H1 (cell line): ENCODE measurements at regions not wholly inside any gene's neighbourhood (a gene's known extent, or its start where the extent isn't known, plus 50 kb on each side); places are given as distances from the start of the nearest gene placed in this dataset.

Source experiments
- CTCF ChIA-PET: fragments of 300-600 bp; sonication (Branson Sonifier 250); formaldehyde crosslinking; loops from one replicate; lab custom pipeline; 2021; ENCODE audit not compliant: partially characterized antibody; lab: Charles Lee
- POLR2A ChIA-PET: fragments of 300-600 bp; sonication (Branson Sonifier 250); formaldehyde crosslinking; loops from one replicate; lab custom pipeline; 2021; ENCODE audit warnings: inconsistent platforms; ENCODE audit not compliant: partially characterized antibody; lab: Charles Lee
- DNase-seq, 2 experiments: peaks; one replicate each; pipeline versions ENCODE4 v3.0.0 to v3.0.0-alpha.2; 2010 to 2022; ENCODE audit warnings: low spot score in 2 of 2, low read depth in 1 of 2, mixed read lengths in 1 of 2
- FAIRE-seq: peaks from 2 replicates; lab custom pipeline; 2011; peaks lifted over from hg19 to GRCh38; lab: Jason Lieb, UNC
- H2AFZ ChIP-seq: 2 replicates; pipeline ENCODE4 v1.8.1; 2012; ENCODE audit warnings: low read length, inconsistent platforms
- H2AK5ac ChIP-seq: 2 replicates; pipeline ENCODE4 v1.6.1; 2013; ENCODE audit warnings: low read depth, low read length
- H2BK120ac ChIP-seq: replicated peaks from 2 replicates; pipeline ENCODE3; 2013; ENCODE audit warnings: low read depth, low read length, inconsistent platforms
- H2BK12ac ChIP-seq: 2 replicates; pipeline ENCODE4 v1.6.1; 2013; ENCODE audit warnings: low read depth, low read length
- H2BK15ac ChIP-seq: 2 replicates; pipeline ENCODE4 v1.6.1; 2013; ENCODE audit warnings: low read length
- H2BK20ac ChIP-seq: 2 replicates; pipeline ENCODE4 v1.6.1; 2013; ENCODE audit warnings: low read length
- H2BK5ac ChIP-seq: 2 replicates; pipeline ENCODE4 v1.6.1; 2013; ENCODE audit warnings: low read depth, low read length
- H3K14ac ChIP-seq: 2 replicates; pipeline ENCODE4 v1.6.1; 2013; ENCODE audit warnings: inconsistent platforms; ENCODE audit not compliant: insufficient read length
- H3K18ac ChIP-seq: 2 replicates; pipeline ENCODE4 v1.6.1; 2013; ENCODE audit warnings: low read length; ENCODE audit errors: extremely low read depth
- H3K23ac ChIP-seq: 2 replicates; pipeline ENCODE4 v1.6.1; 2013; ENCODE audit warnings: inconsistent platforms; ENCODE audit not compliant: insufficient read length
- H3K23me2 ChIP-seq: 2 replicates; pipeline ENCODE4 v1.6.1; 2013; ENCODE audit warnings: low read depth, low read length
- H3K27ac ChIP-seq: 2 replicates; pipeline ENCODE4 v1.6.1; 2011; ENCODE audit warnings: low read depth, low read length, inconsistent platforms
- H3K27me3 ChIP-seq, 4 experiments: replicated peaks in 1 of 4; 1 replicate in 1 of 4; 2 replicates in 3 of 4; pipeline versions ENCODE4 v1.6.1 to v1.8.1; 2011 to 2013; ENCODE audit warnings: low read length in 3 of 4, mild to moderate bottlenecking in 3 of 4, inconsistent platforms in 2 of 4, mixed read lengths in 2 of 4, moderate library complexity in 1 of 4; ENCODE audit not compliant: control insufficient read depth in 3 of 4, insufficient read depth in 3 of 4; ENCODE audit errors: extremely low read depth in 1 of 4
- H3K36me3 ChIP-seq, 4 experiments: 2 replicates each; pipeline versions ENCODE4 v1.6.1 to v1.8.1; 2011 to 2013; ENCODE audit warnings: mild to moderate bottlenecking in 4 of 4, low read length in 3 of 4, moderate library complexity in 2 of 4, control low read depth in 1 of 4, inconsistent platforms in 1 of 4; ENCODE audit not compliant: insufficient read depth in 4 of 4, control insufficient read depth in 2 of 4
- H3K4ac ChIP-seq: replicated peaks from 2 replicates; pipeline ENCODE3; 2013; ENCODE audit warnings: low read length, low read depth, mixed read lengths, inconsistent platforms; ENCODE audit not compliant: insufficient read length
- H3K4me1 ChIP-seq, 4 experiments: replicated peaks in 1 of 4; 1 replicate in 1 of 4; 2 replicates in 3 of 4; pipeline versions ENCODE4 v1.6.1 to v1.8.1; 2011 to 2013; ENCODE audit warnings: low read length in 3 of 4, inconsistent platforms in 2 of 4, mixed read lengths in 1 of 4; ENCODE audit not compliant: insufficient read depth in 4 of 4, control insufficient read depth in 3 of 4
- H3K4me2 ChIP-seq, 2 experiments: 2 replicates each; pipeline versions ENCODE4 v1.6.1 to v1.8.1; 2011 to 2013; ENCODE audit warnings: low read depth in 2 of 2, low read length in 2 of 2, control low read depth in 1 of 2, inconsistent platforms in 1 of 2, mild to moderate bottlenecking in 1 of 2; ENCODE audit not compliant: insufficient read depth in 1 of 2
- H3K4me3 ChIP-seq, 4 experiments: fragments of 200-600, 300-600 bp in 1 of 4; sonication (generic), shearing (Covaris generic), sonication (Bioruptor Twin) in 1 of 4; 2 replicates each; pipeline versions ENCODE4 v1.5.1 to v1.8.1; 2011 to 2016; ENCODE audit warnings: low read length in 4 of 4, low read depth in 3 of 4, control low read depth in 2 of 4, inconsistent platforms in 2 of 4, mild to moderate bottlenecking in 2 of 4, mixed read lengths in 1 of 4, moderate library complexity in 1 of 4; ENCODE audit not compliant: insufficient read depth in 2 of 4; ENCODE audit errors: extremely low read depth in 1 of 4
- H3K56ac ChIP-seq: replicated peaks from 2 replicates; pipeline ENCODE3; 2013; ENCODE audit warnings: low read depth, mild to moderate bottlenecking, mixed read lengths, low read length, inconsistent platforms; ENCODE audit not compliant: insufficient read length
- H3K79me1 ChIP-seq: 2 replicates; pipeline ENCODE4 v1.6.1; 2013; ENCODE audit warnings: low read depth, low read length, control low read depth
- H3K79me2 ChIP-seq, 2 experiments: 2 replicates each; pipeline versions ENCODE4 v1.6.1 to v1.8.1; 2012 to 2013; ENCODE audit warnings: low read length in 2 of 2, mild to moderate bottlenecking in 2 of 2, inconsistent platforms in 1 of 2; ENCODE audit not compliant: insufficient read depth in 2 of 2, control insufficient read depth in 1 of 2
- H3K9ac ChIP-seq, 4 experiments: replicated peaks in 1 of 4; 1 replicate in 1 of 4; 2 replicates in 3 of 4; pipeline versions ENCODE4 v1.6.1 to v1.8.1; 2011 to 2013; ENCODE audit warnings: low read depth in 3 of 4, low read length in 3 of 4, control low read depth in 2 of 4, mild to moderate bottlenecking in 2 of 4, moderate library complexity in 2 of 4, inconsistent platforms in 1 of 4; ENCODE audit errors: extremely low read depth in 1 of 4
- H3K9me3 ChIP-seq, 2 experiments: 2 replicates each; pipeline versions ENCODE4 v1.6.1 to v1.8.1; 2012 to 2013; ENCODE audit warnings: mild to moderate bottlenecking in 2 of 2, moderate library complexity in 2 of 2, control low read depth in 1 of 2, inconsistent platforms in 1 of 2, low read depth in 1 of 2, low read length in 1 of 2, mixed read lengths in 1 of 2; ENCODE audit not compliant: insufficient read depth in 2 of 2
- H4K20me1 ChIP-seq, 2 experiments: replicated peaks in 1 of 2; 2 replicates each; pipeline versions ENCODE3 to v1.8.1; 2011 to 2013; ENCODE audit warnings: inconsistent platforms in 2 of 2, low read length in 2 of 2, mild to moderate bottlenecking in 1 of 2; ENCODE audit not compliant: insufficient read depth in 2 of 2, control insufficient read depth in 1 of 2
- H4K5ac ChIP-seq: 2 replicates; pipeline ENCODE4 v1.6.1; 2013; ENCODE audit warnings: low read length, low read depth, mixed read lengths, inconsistent platforms; ENCODE audit not compliant: insufficient read length
- H4K8ac ChIP-seq: 2 replicates; pipeline ENCODE4 v1.8.0; 2013; ENCODE audit warnings: mild to moderate bottlenecking, moderate library complexity, low read length, inconsistent platforms; ENCODE audit not compliant: insufficient read depth; ENCODE audit errors: extremely low read depth
- H4K91ac ChIP-seq: replicated peaks from 2 replicates; pipeline ENCODE3; 2013; ENCODE audit warnings: low read length, mixed read lengths, inconsistent platforms; ENCODE audit not compliant: insufficient read length
- CBX8 ChIP-seq: fragments of 300-800, 300-1000 bp; sonication (generic); IDR thresholded peaks from 2 replicates; pipeline ENCODE4 v1.7.1; 2016; ENCODE audit warnings: low read depth, low read length, borderline replicate concordance
- EZH2 ChIP-seq: fragments of 200-600 bp; sonication (generic); IDR thresholded peaks from 2 replicates; pipeline ENCODE4 v1.7.1; 2012; ENCODE audit warnings: low read depth, mild to moderate bottlenecking, moderate library complexity, low read length, inconsistent platforms; ENCODE audit not compliant: severe bottlenecking
- RAD21 ChIP-seq, 2 experiments: IDR thresholded peaks in 1 of 2; conservative IDR thresholded peaks in 1 of 2; 2 replicates each; pipeline ENCODE4 v1.6.1; 2011; ENCODE audit warnings: low read depth in 2 of 2, low read length in 2 of 2, improper control_type of control experiment in 1 of 2, inconsistent platforms in 1 of 2, mild to moderate bottlenecking in 1 of 2, moderate library complexity in 1 of 2
- WGBS, 2 experiments: shearing (Covaris generic) in 1 of 2; methylation state at CpG; one replicate each; pipeline versions ENCODE4 v1.1.6 to v1.1.7; 2013 to 2015; ENCODE audit warnings: low lambda C conversion rate in 2 of 2, mixed read lengths in 2 of 2, inconsistent platforms in 1 of 2, low coverage in 1 of 2, missing lambda C conversion rate in 1 of 2; ENCODE audit not compliant: insufficient replicate concordance in 2 of 2, insufficient coverage in 1 of 2, insufficient read length in 1 of 2; ENCODE audit errors: extremely low coverage in 1 of 2, missing lambda C conversion rate in 1 of 2; 5-methylcytosine and 5-hydroxymethylcytosine counted together
- TF ChIP-seq, protein P1 (sequence below), 3 experiments: IDR thresholded peaks; 1 replicate in 2 of 3; 2 replicates in 1 of 3; pipeline versions ENCODE4 v1.5.1 to v1.6.1; 2011; ENCODE audit warnings: low read length in 3 of 3, mild to moderate bottlenecking in 3 of 3, inconsistent platforms in 2 of 3, low read depth in 1 of 3, moderate library complexity in 1 of 3; ENCODE audit not compliant: insufficient read depth in 1 of 3; ENCODE audit errors: control extremely low read depth in 1 of 3

DNA sequence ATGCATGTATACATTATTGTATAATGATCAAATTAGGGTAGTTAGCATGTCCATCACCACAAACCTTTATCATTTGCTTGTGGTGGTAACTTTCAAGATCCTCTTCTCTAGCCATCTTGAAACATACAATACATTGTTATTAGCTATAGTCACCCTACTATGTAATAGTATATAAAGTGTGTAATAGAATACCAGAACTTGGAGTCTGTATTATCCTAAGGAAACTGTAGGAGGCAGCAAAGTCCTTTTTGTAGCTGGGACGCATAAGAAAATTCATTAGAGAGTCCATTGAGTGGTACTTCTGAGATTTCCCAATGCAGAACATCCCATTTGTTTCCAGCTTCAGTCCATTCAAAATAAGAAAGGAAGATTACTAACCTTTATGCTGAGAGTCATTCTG, 325.9 kb upstream of the LRFN5 start:
- no peaks in the 10 kb centered on the region for H3K23me2 ChIP-seq
- H3K14ac ChIP-seq: no peak overlapping the region
- H2BK15ac ChIP-seq: no peak overlapping the region
- H3K79me2 ChIP-seq: no peaks in the 10 kb centered on the region
- no peak overlapping the region for H2BK20ac ChIP-seq
- H3K4me2 ChIP-seq: no peak overlapping the region
- no peak overlapping the region for H4K5ac ChIP-seq
- H3K23ac ChIP-seq: no peak overlapping the region
- no peak overlapping the region for H2AFZ ChIP-seq
- FAIRE-seq: no peak
- H4K8ac ChIP-seq: no peak overlapping the region
- no peaks in the 10 kb centered on the region for H3K36me3 ChIP-seq
- ChIA-PET POLR2A (interaction anchor here (0.7 to 1.2 kb wide), 4 partner anchors 193 to 327 kb away, joined by 3 to 5 read pairs (median 3); no protein-coding TSS in a partner anchor), CTCF (interaction anchor here (0.7 to 3.4 kb wide), 26 partner anchors 9 to 1700 kb away, joined by 3 to 36 read pairs (median 4); partner anchors contain the start of gene LRFN5)
- TF ChIP-seq RAD21 (IDR thresholded peaks at IDR 0.05 in 1 of 2, conservative IDR thresholded peaks at IDR 0.05 in 1 of 2; ENCODE audit: low read depth in 2 of 2, low read length in 2 of 2): peak; percentile 73 to 84
- TF ChIP-seq CBX8: no peak
- TF ChIP-seq, protein P1, sequence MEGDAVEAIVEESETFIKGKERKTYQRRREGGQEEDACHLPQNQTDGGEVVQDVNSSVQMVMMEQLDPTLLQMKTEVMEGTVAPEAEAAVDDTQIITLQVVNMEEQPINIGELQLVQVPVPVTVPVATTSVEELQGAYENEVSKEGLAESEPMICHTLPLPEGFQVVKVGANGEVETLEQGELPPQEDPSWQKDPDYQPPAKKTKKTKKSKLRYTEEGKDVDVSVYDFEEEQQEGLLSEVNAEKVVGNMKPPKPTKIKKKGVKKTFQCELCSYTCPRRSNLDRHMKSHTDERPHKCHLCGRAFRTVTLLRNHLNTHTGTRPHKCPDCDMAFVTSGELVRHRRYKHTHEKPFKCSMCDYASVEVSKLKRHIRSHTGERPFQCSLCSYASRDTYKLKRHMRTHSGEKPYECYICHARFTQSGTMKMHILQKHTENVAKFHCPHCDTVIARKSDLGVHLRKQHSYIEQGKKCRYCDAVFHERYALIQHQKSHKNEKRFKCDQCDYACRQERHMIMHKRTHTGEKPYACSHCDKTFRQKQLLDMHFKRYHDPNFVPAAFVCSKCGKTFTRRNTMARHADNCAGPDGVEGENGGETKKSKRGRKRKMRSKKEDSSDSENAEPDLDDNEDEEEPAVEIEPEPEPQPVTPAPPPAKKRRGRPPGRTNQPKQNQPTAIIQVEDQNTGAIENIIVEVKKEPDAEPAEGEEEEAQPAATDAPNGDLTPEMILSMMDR (IDR thresholded peaks at IDR 0.05; ENCODE audit: control extremely low read depth in 1 of 3, insufficient read depth in 1 of 3, low read depth in 1 of 3, low read length in 3 of 3): peak in 2 of 3 experiments; percentile 23 to 37; a peak in 2 of 4 replicates
- no peak for TF ChIP-seq EZH2
- no peak overlapping the region for H3K56ac ChIP-seq
- H3K9ac ChIP-seq: no peak overlapping the region
- H2BK5ac ChIP-seq: no peak overlapping the region
- no peak for DNase-seq
- H3K27me3 ChIP-seq: no peaks in the 10 kb centered on the region
- H3K27ac ChIP-seq: no peak overlapping the region
- H3K79me1 ChIP-seq: no peaks in the 10 kb centered on the region
- H2AK5ac ChIP-seq: no peak overlapping the region
- no peak overlapping the region for H2BK120ac ChIP-seq
- 41% methylated on average over 1 of the region's 1 CpG; no CpG with 5 or more reads in 1 of the 2 experiments for WGBS, 2 experiments
- H3K4ac ChIP-seq: no peak overlapping the region
- H3K9me3 ChIP-seq: no peaks in the 10 kb centered on the region
- no peaks in the 10 kb centered on the region for H3K4me1 ChIP-seq
- no peaks in the 10 kb centered on the region for H4K20me1 ChIP-seq
- H2BK12ac ChIP-seq: no peak overlapping the region
- H4K91ac ChIP-seq: no peak overlapping the region
- H3K18ac ChIP-seq: no peak overlapping the region
- H3K4me3 ChIP-seq: no peak overlapping the region
